ENCODE measurements at regions not wholly inside any gene's neighbourhood (a gene's known extent, or its start where the extent isn't known, plus 50 kb on each side); places are given as distances from the start of the nearest gene placed in this dataset.

DNA sequence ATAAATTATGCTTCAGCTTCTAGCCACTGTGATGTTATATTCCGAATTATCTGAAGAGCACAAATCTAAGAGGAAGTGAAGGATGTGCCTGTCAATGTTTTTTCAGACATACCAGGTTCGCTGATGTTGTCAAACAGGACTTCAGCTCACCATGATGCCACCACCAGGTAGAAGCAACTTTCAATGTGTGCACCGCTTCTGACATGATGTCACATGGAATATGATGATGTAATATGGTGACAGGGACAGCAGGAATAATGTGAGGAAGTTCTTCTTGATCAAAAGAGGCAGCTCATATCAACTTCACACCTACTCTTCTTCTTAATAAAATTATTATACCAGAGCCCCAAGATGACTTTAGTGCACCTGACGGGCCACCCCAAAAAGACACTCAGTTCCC lies 893.2 kb downstream of the BCL11A start:
- DNase-seq (ENCODE audit: insufficient read length, low spot score) (no peak), FAIRE-seq (no peak)
- TF ChIP-seq, protein P1, sequence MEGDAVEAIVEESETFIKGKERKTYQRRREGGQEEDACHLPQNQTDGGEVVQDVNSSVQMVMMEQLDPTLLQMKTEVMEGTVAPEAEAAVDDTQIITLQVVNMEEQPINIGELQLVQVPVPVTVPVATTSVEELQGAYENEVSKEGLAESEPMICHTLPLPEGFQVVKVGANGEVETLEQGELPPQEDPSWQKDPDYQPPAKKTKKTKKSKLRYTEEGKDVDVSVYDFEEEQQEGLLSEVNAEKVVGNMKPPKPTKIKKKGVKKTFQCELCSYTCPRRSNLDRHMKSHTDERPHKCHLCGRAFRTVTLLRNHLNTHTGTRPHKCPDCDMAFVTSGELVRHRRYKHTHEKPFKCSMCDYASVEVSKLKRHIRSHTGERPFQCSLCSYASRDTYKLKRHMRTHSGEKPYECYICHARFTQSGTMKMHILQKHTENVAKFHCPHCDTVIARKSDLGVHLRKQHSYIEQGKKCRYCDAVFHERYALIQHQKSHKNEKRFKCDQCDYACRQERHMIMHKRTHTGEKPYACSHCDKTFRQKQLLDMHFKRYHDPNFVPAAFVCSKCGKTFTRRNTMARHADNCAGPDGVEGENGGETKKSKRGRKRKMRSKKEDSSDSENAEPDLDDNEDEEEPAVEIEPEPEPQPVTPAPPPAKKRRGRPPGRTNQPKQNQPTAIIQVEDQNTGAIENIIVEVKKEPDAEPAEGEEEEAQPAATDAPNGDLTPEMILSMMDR (IDR thresholded peaks at IDR 0.05; ENCODE audit: insufficient read depth, missing control alignments) = no peak

DNA sequence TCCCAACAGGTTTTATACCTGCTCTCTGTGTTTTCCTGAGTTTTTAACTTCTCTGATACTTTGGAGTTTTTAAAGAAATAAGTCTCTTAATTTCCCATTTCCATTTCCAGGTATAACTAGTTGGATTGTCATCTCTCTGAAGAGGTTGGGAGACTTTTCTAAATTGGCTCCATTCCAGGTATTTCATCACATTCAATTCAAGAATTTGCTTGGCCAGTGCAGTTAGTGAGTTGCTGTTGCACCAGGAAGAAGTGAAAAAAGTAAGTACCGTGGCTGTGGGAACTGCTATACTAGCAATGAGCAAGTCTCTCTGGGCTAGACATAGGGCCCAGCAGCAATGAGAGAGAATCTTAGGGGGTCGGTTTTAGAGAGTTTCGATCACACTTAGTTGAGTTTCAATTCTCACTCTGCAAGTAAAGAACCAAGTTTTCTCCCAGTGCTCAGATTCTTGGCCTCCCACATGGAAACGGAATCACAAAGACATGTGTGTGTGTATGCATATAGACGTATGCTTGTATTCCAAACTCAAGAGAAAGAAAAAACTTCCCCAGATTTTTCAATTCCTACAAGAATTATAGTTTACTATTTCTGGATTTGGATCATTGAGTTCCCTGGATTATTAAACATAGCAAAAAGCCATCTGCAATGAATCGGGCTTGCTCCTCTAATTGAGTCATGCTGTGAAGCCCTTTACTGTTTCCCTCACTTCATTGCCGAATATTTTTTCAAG lies 894.4 kb downstream of the BCL11A start:
- DNase-seq (ENCODE audit: insufficient read length, low spot score) = no peak
- TF ChIP-seq, protein P1 (IDR thresholded peaks at IDR 0.05; ENCODE audit: insufficient read depth, missing control alignments) = no peak
- FAIRE-seq = no peak

DNA sequence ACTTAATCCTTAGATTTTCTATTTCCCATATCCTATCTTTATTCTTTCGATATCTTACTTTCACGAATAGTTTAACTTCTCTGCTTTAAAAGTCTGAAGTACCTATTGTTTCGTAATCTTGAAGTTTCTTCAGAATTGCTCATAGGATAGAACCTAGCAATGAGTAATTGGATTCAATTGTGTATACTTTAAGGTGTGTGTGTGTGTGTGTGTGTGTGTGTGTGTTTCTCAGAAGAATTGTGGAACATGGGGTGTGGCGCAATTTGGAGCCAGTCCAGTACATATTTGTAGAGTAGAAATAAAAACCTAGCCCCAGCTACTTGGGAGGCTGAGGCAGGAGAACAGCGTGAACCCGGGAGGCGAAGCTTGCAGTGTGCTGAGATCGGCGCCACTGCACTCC lies 897.6 kb downstream of the BCL11A start:
- no peak for DNase-seq (ENCODE audit: insufficient read length, low spot score)
- TF ChIP-seq, protein P1 (IDR thresholded peaks at IDR 0.05; ENCODE audit: insufficient read depth, missing control alignments) = no peak
- FAIRE-seq = no peak

DNA sequence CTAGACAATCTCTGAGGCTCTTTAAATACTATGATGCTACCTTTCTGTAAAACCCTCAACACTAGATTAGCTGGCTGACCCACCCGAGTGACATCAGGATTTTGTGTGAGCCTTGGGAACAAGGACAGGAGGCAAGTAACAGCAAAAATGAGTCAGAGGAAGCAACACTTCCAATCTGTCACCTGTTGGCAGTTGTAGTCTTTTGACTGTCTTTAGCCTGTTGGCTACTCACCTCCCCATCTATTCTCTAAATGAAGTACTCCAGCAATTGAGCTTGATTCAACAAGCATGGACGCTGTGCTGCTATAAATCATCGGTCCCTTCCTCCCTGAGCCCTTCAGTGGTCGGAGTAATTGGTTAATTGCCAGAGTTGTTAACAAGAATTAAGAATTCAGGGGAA lies 898.7 kb downstream of the BCL11A start:
- DNase-seq (ENCODE audit: insufficient read length, low spot score) (no peak), FAIRE-seq (no peak)
- TF ChIP-seq, protein P1 (IDR thresholded peaks at IDR 0.05; ENCODE audit: insufficient read depth, missing control alignments) = no peak

DNA sequence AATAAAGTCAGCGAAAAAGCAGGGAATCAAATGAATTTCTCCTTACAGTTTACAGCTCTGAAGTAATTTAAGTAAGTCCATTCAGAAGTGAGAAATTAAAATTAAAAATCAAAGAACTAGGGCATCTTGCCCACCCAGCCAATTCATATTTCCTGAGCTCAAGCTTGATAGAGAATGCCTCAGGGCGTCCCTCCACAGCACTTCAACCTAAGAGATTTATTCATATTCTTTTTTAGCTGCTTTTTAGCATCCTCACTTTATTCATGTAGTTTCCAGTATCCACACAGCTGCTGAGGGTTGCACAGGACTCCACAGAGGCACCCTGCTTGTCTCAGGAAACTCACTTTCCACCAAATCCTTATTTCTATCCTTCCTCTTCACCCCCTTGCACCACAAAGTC lies 900.3 kb downstream of the BCL11A start:
- TF ChIP-seq, protein P1 (IDR thresholded peaks at IDR 0.05; ENCODE audit: insufficient read depth, missing control alignments) = no peak
- no peak for DNase-seq (ENCODE audit: insufficient read length, low spot score)
- FAIRE-seq = no peak

DNA sequence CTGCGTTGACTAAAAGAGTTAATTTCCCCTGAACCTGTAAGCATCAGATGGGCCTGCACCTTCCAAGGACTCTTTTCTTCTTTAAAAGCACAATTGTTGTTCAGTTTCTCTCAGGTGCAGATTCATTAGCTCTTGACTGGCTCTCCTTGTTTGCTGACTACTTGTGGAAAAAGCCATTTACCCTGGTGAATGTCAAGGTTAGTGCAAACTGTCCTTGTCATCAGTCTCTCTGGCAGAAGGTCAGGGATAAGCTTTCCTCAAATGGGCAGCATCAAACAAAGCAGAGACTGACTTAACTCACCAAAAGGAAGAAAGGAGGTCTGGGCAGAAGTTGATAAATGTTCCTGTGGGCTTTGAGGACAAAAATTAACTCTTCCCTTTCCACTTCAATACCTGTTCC lies 922.7 kb downstream of the BCL11A start:
- DNase-seq (ENCODE audit: insufficient read length, low spot score) (no peak), FAIRE-seq (no peak)
- TF ChIP-seq, protein P1 (IDR thresholded peaks at IDR 0.05; ENCODE audit: insufficient read depth, missing control alignments) = no peak

DNA sequence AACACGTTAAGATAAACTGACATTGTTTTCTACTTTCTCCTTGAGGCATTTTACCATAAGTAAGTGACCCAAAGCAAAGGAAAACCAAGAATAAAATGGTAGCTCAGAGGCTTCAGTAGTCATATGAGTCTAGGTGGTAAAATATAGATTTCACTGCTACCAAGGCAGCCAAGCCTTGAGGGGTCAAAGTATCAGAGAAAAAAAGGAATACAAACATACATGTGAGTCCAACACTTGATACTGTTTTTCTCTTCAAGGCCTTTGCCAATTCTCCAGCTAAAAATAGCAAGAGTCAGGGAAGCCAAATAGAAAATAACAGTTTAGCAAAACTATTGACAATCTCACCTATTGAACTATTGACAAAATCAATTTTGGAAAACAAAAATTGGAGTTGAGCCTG lies 925.9 kb downstream of the BCL11A start:
- TF ChIP-seq, protein P1 (IDR thresholded peaks at IDR 0.05; ENCODE audit: insufficient read depth, missing control alignments) = no peak
- FAIRE-seq (no peak), DNase-seq (ENCODE audit: insufficient read length, low spot score) (no peak)
